ENCODE measurements at regions not wholly inside any gene's neighbourhood (a gene's known extent, or its start where the extent isn't known, plus 50 kb on each side); places are given as distances from the start of the nearest gene placed in this dataset.

- DNase-seq = no peak
Measured at GRCh38 chr10:131446171-131446570, 134.7 kb upstream of the TCERG1L start.

- DNase-seq = no peak
Measured at GRCh38 chr10:131448171-131448570, 136.7 kb upstream of the TCERG1L start.

GRCh38 chr10:131448883-131449282, 137.4 kb upstream of the TCERG1L start:
- no peak for DNase-seq

GRCh38 chr10:131450216-131450765, 138.8 kb upstream of the TCERG1L start:
- DNase-seq = no peak

GRCh38 chr10:131451407-131452015, 140.0 kb upstream of the TCERG1L start:
- no peak for DNase-seq

GRCh38 chr10:131452926-131453720, 141.6 kb upstream of the TCERG1L start:
- DNase-seq = no peak

DNA sequence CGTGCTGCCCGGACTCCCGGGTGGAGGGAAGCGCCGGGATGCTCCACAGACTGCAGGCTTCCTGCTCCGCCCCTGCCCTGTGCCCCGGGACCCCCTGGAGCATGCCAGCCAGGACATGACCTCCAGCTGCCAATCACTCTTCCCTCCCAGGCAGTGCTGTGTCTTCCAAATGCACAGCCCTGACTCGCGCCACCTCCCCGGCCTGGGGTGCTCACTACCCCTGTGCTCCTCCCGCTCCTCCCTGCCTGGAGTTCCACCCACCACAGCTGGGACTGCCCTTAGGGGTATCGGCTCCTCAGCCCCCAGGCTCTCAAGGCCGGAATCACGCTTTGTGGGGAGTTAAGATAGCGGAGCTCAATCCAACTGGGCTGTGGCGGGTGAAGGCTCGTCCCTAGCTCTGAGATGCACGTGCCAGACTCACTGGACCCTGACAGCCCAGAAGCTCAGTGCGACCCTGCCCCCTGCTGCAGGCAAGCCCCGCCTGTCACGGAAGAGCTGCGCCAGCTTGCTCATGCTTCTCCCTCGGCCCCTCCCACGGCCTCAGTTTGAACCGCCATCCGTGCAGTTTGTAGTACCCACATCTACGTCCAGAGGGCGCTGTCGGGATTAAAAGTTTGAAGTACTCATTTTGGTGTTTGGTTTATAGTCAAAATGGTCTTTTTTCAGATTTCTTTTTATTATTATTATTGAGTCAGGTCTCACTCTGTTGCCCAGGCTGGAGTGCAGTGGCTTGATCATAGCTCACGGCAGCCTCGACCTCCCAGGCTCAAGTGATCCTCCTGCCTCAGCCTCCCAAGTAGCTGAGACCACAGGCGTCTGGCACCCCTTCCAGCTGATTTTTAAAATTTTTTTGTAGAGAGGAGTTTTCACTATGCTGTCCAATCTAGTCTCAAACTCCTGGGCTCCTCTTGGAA, 142.5 kb upstream of the TCERG1L start:
- peak; percentile 50 for DNase-seq

DNA sequence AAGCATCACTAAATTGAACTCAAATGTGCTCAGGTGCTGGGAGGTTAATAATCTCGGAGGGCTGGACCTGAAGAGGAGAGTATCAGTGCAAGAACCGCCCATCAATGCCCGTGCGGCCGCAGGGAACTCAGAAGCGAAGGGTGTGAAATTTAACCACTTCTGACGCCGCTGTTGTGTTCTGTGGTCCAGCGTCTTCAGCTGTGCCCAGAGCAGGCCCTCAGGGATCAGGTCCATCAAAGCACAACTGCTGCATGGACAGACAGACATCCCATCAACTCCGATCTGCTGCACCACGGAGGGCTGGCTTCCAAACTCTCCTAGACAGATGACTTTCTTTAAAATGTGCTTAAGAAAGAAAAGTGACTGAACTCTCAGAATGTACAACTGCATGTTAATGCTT, 144.9 kb upstream of the TCERG1L start:
- DNase-seq = no peak

GRCh38 chr10:131461093-131461492, 149.6 kb upstream of the TCERG1L start:
- DNase-seq = no peak

DNA sequence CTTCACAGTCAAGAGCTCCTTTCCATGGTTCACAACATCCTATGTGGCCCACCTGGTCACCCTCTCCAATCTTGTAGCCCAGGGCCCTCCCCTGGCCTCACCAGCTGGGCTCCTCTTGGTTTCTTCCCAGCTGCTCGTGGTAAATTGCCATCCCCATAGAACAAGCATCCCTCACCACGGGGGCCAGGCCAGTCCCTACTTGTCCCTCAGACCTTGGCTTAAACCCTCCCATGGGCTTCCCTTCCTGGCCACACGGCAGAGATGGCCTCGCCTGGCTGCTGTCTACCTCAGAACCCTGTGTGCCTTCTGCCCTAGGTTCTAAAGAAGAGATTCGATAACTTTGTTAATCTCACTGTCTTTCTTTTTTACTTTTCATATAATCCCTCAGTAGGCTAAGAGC, 153.3 kb upstream of the TCERG1L start:
- no peak for DNase-seq

GRCh38 chr10:131469551-131469950, 158.0 kb upstream of the TCERG1L start:
- DNase-seq = no peak

DNA sequence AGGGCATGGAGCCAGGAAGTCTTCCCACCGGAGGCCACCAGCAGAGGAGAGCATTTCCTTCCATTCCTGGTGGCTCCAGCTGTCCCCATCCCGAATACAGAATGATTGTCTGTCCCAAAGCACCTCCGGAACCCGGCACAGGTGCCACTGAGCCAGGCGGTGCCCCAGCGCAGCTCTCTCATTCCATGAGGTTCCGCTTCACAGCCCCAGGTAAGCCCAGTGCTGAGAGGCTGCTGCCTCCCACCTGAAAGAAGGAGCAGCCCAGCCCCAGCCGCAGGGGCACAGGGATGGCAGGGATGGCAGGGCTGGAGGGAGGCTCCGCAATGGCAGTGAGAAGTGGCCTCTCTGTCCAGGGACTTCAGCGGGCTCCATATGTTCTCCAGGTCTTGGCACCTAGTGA, 162.1 kb upstream of the TCERG1L start:
- DNase-seq = no peak

DNA sequence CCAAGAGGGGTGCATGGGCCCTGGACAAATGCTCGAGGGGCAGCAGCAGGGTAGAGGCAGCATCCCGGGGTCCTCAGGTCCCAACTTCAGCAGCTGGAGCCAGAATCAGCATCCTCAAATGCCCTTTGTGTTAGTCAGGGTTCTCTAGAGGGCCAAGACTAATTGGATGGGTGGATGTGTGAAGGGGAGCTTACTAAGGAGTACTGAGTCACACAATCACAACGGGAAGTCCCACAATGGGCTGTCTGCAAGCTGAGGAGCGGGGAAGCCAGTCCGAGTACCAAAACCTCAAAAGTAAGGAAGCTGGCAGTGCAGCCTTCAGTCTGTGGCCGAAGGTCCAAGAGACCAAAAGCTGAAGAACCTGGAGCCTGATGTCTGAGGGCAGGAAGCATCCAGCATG, 162.9 kb upstream of the TCERG1L start:
- DNase-seq = no peak

DNA sequence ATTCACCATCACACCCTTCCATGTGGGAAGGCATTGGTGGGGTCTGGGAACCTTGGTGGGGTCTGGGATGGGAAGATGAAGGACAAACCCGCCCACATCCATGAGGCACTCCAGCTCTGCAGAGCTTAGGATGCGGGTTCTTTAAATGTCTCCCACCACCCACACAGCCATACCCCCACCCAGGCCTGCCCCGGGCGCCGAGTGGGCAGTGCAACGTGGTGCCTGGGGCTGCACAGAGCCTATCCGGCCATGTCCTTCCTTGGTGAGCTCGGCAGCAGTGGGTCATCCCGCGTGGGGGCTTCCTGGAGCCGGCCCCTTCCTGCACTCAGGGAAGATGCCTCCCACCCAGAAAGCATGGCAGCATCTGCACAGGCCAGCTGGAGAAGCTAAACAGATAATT, 163.5 kb upstream of the TCERG1L start:
- no peak for DNase-seq

GRCh38 chr10:131475803-131476202, 164.3 kb upstream of the TCERG1L start:
- DNase-seq = no peak

- no peak for DNase-seq
Measured at GRCh38 chr10:131477457-131478121, 166.1 kb upstream of the TCERG1L start.

- no peak for DNase-seq
Measured at GRCh38 chr10:131478377-131478989, 167.0 kb upstream of the TCERG1L start.

- DNase-seq = no peak
Measured at GRCh38 chr10:131480066-131480465, 168.5 kb upstream of the TCERG1L start.

DNA sequence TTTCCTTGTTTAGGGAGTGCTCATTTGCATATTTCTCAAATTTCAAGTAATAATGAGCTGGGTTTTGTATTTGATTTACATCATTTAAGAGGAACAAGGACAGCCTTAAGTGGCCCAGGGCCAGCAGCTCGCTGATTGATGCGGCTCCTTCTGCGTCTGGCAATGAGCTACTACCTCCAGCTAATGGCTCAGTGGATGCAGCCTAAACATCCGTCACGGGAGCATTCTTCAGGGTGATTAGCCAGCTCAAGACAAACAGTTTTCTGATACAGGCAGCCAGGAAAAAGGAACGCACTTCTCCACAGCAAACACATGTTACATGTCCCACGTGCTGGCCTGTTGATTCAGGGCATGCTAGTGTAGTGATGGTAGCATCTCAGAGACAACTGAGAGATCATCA, 169.3 kb upstream of the TCERG1L start:
- no peak for DNase-seq

- DNase-seq = no peak
Measured at GRCh38 chr10:131485732-131486131, 174.2 kb upstream of the TCERG1L start.

GRCh38 chr10:131487822-131488221, 176.3 kb upstream of the TCERG1L start:
- no peak for DNase-seq

- DNase-seq = no peak
Measured at GRCh38 chr10:131490991-131491594, 179.6 kb upstream of the TCERG1L start.
